ACC112 (cell line): ENCODE measurements at regions not wholly inside any gene's neighbourhood (a gene's known extent, or its start where the extent isn't known, plus 50 kb on each side); places are given as distances from the start of the nearest gene placed in this dataset.

ENCODE experiments used
- H2AFZ ChIP-seq: fragments of 200-600 bp; sonication (generic); one replicate; pipeline ENCODE4 v1.6.0; 2017; ENCODE audit warnings: antibody characterized with exemption, low read length; ENCODE audit not compliant: unreplicated experiment
- H3K27ac ChIP-seq: fragments of 200-600 bp; sonication (generic); 2 replicates; pipeline ENCODE4 v1.5.1; 2014; ENCODE audit warnings: low read depth, mild to moderate bottlenecking, antibody characterized with exemption, low read length, moderate library complexity
- H3K27me3 ChIP-seq: fragments of 200-600 bp; sonication (generic); 2 replicates; pipeline ENCODE4 v1.6.1; 2014; ENCODE audit warnings: mild to moderate bottlenecking, antibody characterized with exemption, low read length, moderate library complexity, mixed read lengths; ENCODE audit not compliant: insufficient read depth
- H3K36me3 ChIP-seq: fragments of 200-600 bp; sonication (generic); 2 replicates; pipeline ENCODE4 v1.6.1; 2016; ENCODE audit warnings: mild to moderate bottlenecking, antibody characterized with exemption, low read length, moderate library complexity, mixed read lengths; ENCODE audit not compliant: insufficient read depth
- H3K4me1 ChIP-seq: fragments of 200-600 bp; sonication (generic); one replicate; pipeline ENCODE4 v1.6.1; 2016; ENCODE audit warnings: low read length, mixed read lengths; ENCODE audit not compliant: insufficient read depth, unreplicated experiment, control insufficient read depth
- H3K4me3 ChIP-seq: fragments of 200-600 bp; sonication (generic); 2 replicates; pipeline ENCODE4 v1.5.1; 2014; ENCODE audit warnings: mild to moderate bottlenecking, low read depth, low read length
- H3K79me2 ChIP-seq: fragments of 200-600 bp; sonication (generic); one replicate; pipeline ENCODE4 v1.6.0; 2016; ENCODE audit warnings: low read length; ENCODE audit not compliant: control insufficient read depth, unreplicated experiment, insufficient read depth

GRCh38 chr6:165713845-165714466 is 50.9 kb upstream of the PDE10A start:
- Histone ChIP-seq H3K36me3 (no peaks in the 10 kb centered on the region), H3K79me2 (no peaks in the 10 kb centered on the region), H3K4me3 (no peak overlapping the region), H3K27ac (no peak overlapping the region), H2AFZ (no peak overlapping the region), H3K4me1 (peaks cover 9% of the 10 kb centered on the region), H3K27me3 (no peaks in the 10 kb centered on the region)
